Retina (tissue), 1 donor: ENCODE measurements at regions not wholly inside any gene's neighbourhood (a gene's known extent, or its start where the extent isn't known, plus 50 kb on each side); places are given as distances from the start of the nearest gene placed in this dataset.
"Not testable (repeated sequence)": the region's sequence is repeated elsewhere in the genome, so short reads cannot be mapped to it uniquely, and the experiment has no call there.

Experiments used
- DNase-seq: peaks from one replicate; pipeline ENCODE4 v3.0.0-alpha.2; 2016

- peak; percentile 68 for DNase-seq
Measured at GRCh38 chr16:8452941-8453340, 137.4 kb downstream of the TMEM114 start.

- DNase-seq: no peak
Measured at GRCh38 chr16:8436931-8437330, 153.4 kb downstream of the TMEM114 start.

GRCh38 chr16:8431783-8432182, 158.5 kb downstream of the TMEM114 start:
- DNase-seq: no peak

GRCh38 chr16:8430401-8430800, 159.9 kb downstream of the TMEM114 start:
- no peak for DNase-seq

- no peak for DNase-seq
Measured at GRCh38 chr16:8426569-8426968, 163.7 kb downstream of the TMEM114 start.

- no peak for DNase-seq
Measured at GRCh38 chr16:8417145-8417544, 173.2 kb downstream of the TMEM114 start.

GRCh38 chr16:8408855-8409567, 181.3 kb downstream of the TMEM114 start:
- no peak for DNase-seq

- no peak for DNase-seq
Measured at GRCh38 chr16:8407351-8407750, 183.0 kb downstream of the TMEM114 start.

- DNase-seq: no peak
Measured at GRCh38 chr16:8403978-8404749, 186.1 kb downstream of the TMEM114 start.

- peak; percentile 47 for DNase-seq
Measured at GRCh38 chr16:8402981-8403843, 187.1 kb downstream of the TMEM114 start.

GRCh38 chr16:8400683-8401082, 189.6 kb downstream of the TMEM114 start:
- not testable (repeated sequence) for DNase-seq

GRCh38 chr16:8398548-8398947, 191.8 kb downstream of the TMEM114 start:
- no peak for DNase-seq

- no peak for DNase-seq
Measured at GRCh38 chr16:8397223-8397622, 193.1 kb downstream of the TMEM114 start.

- DNase-seq: no peak
Measured at GRCh38 chr16:8396463-8396862, 193.8 kb downstream of the TMEM114 start.

- no peak for DNase-seq
Measured at GRCh38 chr16:8391257-8391656, 199.1 kb downstream of the TMEM114 start.

GRCh38 chr16:8388684-8389083, 201.6 kb downstream of the TMEM114 start:
- DNase-seq: no peak

GRCh38 chr16:8381814-8382213, 208.5 kb downstream of the TMEM114 start:
- no peak for DNase-seq

- DNase-seq: peak; percentile 20
Measured at GRCh38 chr16:8380311-8380710, 210.0 kb downstream of the TMEM114 start.

GRCh38 chr16:8377864-8378263, 212.4 kb downstream of the TMEM114 start:
- no peak for DNase-seq

GRCh38 chr16:8376858-8377257, 213.5 kb downstream of the TMEM114 start:
- DNase-seq: no peak

- no peak for DNase-seq
Measured at GRCh38 chr16:8376430-8376829, 213.9 kb downstream of the TMEM114 start.

GRCh38 chr16:8375232-8375587, 215.1 kb downstream of the TMEM114 start:
- DNase-seq: no peak

- DNase-seq: no peak
Measured at GRCh38 chr16:8374586-8375231, 215.6 kb downstream of the TMEM114 start.
